ENCODE measurements at regions not wholly inside any gene's neighbourhood (a gene's known extent, or its start where the extent isn't known, plus 50 kb on each side); places are given as distances from the start of the nearest gene placed in this dataset.

DNA sequence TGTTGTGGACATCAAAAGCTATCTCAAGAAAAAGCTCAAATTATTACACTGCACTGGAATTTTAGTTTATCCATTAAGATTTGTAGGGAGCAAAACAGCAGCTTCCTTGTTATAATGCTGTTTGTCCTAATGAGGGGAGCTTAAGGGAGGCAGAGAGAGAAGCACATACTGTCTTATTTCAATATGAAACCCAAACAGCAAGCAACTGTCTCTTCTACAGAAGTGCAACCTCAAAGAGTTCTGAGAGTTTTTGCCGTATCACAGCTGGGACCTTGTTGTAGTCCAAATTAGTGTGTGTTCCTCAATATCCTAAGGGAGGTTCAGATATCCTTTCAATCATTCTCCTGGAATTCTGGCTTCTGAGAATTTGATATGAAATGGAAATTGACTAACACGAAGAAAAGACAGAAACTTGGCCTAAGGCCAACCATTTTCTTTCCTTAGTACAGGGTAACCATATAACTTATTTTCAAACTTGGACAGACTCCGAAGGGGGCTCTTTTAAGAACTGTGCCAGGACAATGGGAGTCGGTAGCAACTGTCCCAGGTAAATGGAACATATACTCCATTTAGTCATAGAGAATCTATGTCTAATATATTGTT is 149.3 kb upstream of the CCN2 start:
- Histone ChIP-seq H3K4me2 (ENCODE audit: low read length) (no peak overlapping the region), H3K27me3 (ENCODE audit: insufficient read depth, low read length) (no peaks in the 10 kb centered on the region), H3K4me1 (ENCODE audit: insufficient read depth, low read length, severe bottlenecking) (no peaks in the 10 kb centered on the region), H3K79me2 (ENCODE audit: insufficient read depth, low read length) (no peaks in the 10 kb centered on the region), H3K9me3 (ENCODE audit: low read length) (no peaks in the 10 kb centered on the region), H3K4me3 (ENCODE audit: low read depth, low read length, poor library complexity, severe bottlenecking) (no peak overlapping the region), H3K9me2 (ENCODE audit: low read depth, low read length) (no peaks in the 10 kb centered on the region), H3K9ac (ENCODE audit: low read length) (no peak overlapping the region), H3F3A (ENCODE audit: insufficient read depth, low read length) (no peaks in the 10 kb centered on the region), H2AFZ (ENCODE audit: low read length) (no peak overlapping the region), H3K36me3 (ENCODE audit: insufficient read depth, low read length) (no peaks in the 10 kb centered on the region), H4K20me1 (ENCODE audit: insufficient read depth, low read length) (no peaks in the 10 kb centered on the region), H3K27ac (ENCODE audit: low read depth, low read length, poor library complexity, severe bottlenecking) (no peak overlapping the region)
- no peak for TF ChIP-seq EZH2 (IDR thresholded peaks at IDR 0.05; ENCODE audit: borderline replicate concordance, low read length)
- TF ChIP-seq, protein P1, sequence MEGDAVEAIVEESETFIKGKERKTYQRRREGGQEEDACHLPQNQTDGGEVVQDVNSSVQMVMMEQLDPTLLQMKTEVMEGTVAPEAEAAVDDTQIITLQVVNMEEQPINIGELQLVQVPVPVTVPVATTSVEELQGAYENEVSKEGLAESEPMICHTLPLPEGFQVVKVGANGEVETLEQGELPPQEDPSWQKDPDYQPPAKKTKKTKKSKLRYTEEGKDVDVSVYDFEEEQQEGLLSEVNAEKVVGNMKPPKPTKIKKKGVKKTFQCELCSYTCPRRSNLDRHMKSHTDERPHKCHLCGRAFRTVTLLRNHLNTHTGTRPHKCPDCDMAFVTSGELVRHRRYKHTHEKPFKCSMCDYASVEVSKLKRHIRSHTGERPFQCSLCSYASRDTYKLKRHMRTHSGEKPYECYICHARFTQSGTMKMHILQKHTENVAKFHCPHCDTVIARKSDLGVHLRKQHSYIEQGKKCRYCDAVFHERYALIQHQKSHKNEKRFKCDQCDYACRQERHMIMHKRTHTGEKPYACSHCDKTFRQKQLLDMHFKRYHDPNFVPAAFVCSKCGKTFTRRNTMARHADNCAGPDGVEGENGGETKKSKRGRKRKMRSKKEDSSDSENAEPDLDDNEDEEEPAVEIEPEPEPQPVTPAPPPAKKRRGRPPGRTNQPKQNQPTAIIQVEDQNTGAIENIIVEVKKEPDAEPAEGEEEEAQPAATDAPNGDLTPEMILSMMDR (IDR thresholded peaks at IDR 0.05; ENCODE audit: low read length) = no peak

DNA sequence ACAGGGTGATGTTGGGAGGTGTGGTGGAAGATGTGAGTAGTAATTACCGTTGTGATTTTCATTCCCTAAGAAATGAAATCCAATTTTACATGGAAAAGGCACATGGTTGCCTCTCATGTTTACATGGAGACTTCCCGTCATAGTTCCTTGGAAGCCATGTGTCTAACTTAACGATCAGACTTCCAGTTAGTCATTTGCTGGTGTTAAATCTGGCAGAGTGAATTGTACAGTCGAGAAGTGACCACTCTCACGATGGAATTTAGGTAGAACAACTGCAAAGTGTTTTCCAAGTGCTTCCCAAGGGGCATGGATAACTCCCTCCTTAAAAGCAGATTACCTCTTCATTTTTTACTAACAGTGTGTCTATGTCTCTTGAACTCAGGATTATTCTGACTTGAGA is 145.8 kb upstream of the CCN2 start:
- Histone ChIP-seq H3K4me3 (ENCODE audit: low read depth, low read length, poor library complexity, severe bottlenecking) (no peak overlapping the region), H4K20me1 (ENCODE audit: insufficient read depth, low read length) (no peaks in the 10 kb centered on the region), H3K4me2 (ENCODE audit: low read length) (no peak overlapping the region), H3K9ac (ENCODE audit: low read length) (no peak overlapping the region), H3K36me3 (ENCODE audit: insufficient read depth, low read length) (no peaks in the 10 kb centered on the region), H3K9me3 (ENCODE audit: low read length) (no peaks in the 10 kb centered on the region), H3K4me1 (ENCODE audit: insufficient read depth, low read length, severe bottlenecking) (no peaks in the 10 kb centered on the region), H3K9me2 (ENCODE audit: low read depth, low read length) (no peaks in the 10 kb centered on the region), H3F3A (ENCODE audit: insufficient read depth, low read length) (no peaks in the 10 kb centered on the region), H3K79me2 (ENCODE audit: insufficient read depth, low read length) (no peaks in the 10 kb centered on the region), H3K27me3 (ENCODE audit: insufficient read depth, low read length) (no peaks in the 10 kb centered on the region), H3K27ac (ENCODE audit: low read depth, low read length, poor library complexity, severe bottlenecking) (no peak overlapping the region), H2AFZ (ENCODE audit: low read length) (no peak overlapping the region)
- TF ChIP-seq EZH2 (IDR thresholded peaks at IDR 0.05; ENCODE audit: borderline replicate concordance, low read length) = no peak
- TF ChIP-seq, protein P1 (IDR thresholded peaks at IDR 0.05; ENCODE audit: low read length) = no peak

DNA sequence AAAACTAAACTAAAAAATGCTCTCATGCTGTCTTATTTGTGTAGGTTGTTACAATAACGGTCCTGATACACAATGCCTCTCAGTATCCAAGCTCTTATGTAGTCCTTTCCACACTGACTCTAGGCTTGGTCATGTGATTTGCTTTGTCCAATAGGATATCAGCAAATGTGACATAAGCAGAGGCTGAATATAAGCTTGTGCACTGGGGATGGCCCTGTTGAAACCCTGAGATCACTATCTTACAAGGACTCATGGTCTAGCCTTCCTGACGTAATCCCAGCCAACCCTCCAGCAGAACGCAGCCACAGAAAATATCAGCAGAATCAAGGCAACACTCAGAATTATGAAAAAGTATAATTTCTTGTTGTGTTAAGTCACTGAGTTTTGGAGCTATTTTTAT is 145.1 kb upstream of the CCN2 start:
- Histone ChIP-seq H3K4me3 (ENCODE audit: low read depth, low read length, poor library complexity, severe bottlenecking) (no peak overlapping the region), H3K4me1 (ENCODE audit: insufficient read depth, low read length, severe bottlenecking) (no peaks in the 10 kb centered on the region), H3K27ac (ENCODE audit: low read depth, low read length, poor library complexity, severe bottlenecking) (no peak overlapping the region), H3K9me2 (ENCODE audit: low read depth, low read length) (no peaks in the 10 kb centered on the region), H2AFZ (ENCODE audit: low read length) (no peak overlapping the region), H3K79me2 (ENCODE audit: insufficient read depth, low read length) (no peaks in the 10 kb centered on the region), H4K20me1 (ENCODE audit: insufficient read depth, low read length) (no peaks in the 10 kb centered on the region), H3K27me3 (ENCODE audit: insufficient read depth, low read length) (no peaks in the 10 kb centered on the region), H3F3A (ENCODE audit: insufficient read depth, low read length) (no peaks in the 10 kb centered on the region), H3K4me2 (ENCODE audit: low read length) (no peak overlapping the region), H3K36me3 (ENCODE audit: insufficient read depth, low read length) (no peaks in the 10 kb centered on the region), H3K9me3 (ENCODE audit: low read length) (no peaks in the 10 kb centered on the region), H3K9ac (ENCODE audit: low read length) (no peak overlapping the region)
- TF ChIP-seq EZH2 (IDR thresholded peaks at IDR 0.05; ENCODE audit: borderline replicate concordance, low read length) = no peak
- TF ChIP-seq, protein P1 (IDR thresholded peaks at IDR 0.05; ENCODE audit: low read length) = no peak
